A673 (cell line): ENCODE measurements at regions not wholly inside any gene's neighbourhood (a gene's known extent, or its start where the extent isn't known, plus 50 kb on each side); places are given as distances from the start of the nearest gene placed in this dataset.

Source experiments
- EZH2 ChIP-seq: fragments of 200-600 bp; sonication (generic); IDR thresholded peaks from 2 replicates; pipeline ENCODE4 v1.6.1; 2017; ENCODE audit warnings: borderline replicate concordance, low read depth, mild to moderate bottlenecking, mixed read lengths, antibody characterized with exemption, low read length; ENCODE audit not compliant: poor library complexity, severe bottlenecking
- TF ChIP-seq, protein P1 (sequence below): fragments of 300-800, 200-600 bp; sonication (generic); conservative IDR thresholded peaks from 2 replicates; pipeline ENCODE4 v1.5.1; 2017; ENCODE audit warnings: low read depth, mild to moderate bottlenecking, antibody characterized with exemption, low read length, moderate library complexity, mixed read lengths

DNA sequence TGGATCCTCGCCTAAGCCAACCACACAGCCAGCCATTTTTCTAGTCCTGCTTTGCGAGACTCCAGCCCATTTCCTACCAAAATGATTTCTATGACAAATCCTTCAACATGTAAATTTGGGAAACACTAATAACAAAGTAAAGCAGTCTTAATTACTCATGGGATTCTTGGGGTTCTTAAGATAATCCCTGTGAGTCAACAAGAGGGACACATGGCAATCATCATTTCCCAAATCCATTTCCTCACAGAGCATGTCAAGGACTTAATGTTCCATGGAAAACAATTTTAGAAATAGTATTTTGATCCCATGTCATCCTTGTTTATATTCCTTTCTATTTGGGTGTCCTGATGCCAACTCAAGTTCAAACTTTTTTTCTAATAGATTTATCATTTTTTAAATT is 322.7 kb upstream of the NOX3 start:
- TF ChIP-seq, protein P1, sequence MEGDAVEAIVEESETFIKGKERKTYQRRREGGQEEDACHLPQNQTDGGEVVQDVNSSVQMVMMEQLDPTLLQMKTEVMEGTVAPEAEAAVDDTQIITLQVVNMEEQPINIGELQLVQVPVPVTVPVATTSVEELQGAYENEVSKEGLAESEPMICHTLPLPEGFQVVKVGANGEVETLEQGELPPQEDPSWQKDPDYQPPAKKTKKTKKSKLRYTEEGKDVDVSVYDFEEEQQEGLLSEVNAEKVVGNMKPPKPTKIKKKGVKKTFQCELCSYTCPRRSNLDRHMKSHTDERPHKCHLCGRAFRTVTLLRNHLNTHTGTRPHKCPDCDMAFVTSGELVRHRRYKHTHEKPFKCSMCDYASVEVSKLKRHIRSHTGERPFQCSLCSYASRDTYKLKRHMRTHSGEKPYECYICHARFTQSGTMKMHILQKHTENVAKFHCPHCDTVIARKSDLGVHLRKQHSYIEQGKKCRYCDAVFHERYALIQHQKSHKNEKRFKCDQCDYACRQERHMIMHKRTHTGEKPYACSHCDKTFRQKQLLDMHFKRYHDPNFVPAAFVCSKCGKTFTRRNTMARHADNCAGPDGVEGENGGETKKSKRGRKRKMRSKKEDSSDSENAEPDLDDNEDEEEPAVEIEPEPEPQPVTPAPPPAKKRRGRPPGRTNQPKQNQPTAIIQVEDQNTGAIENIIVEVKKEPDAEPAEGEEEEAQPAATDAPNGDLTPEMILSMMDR = no peak
- no peak for TF ChIP-seq EZH2
